ENCODE measurements at regions not wholly inside any gene's neighbourhood (a gene's known extent, or its start where the extent isn't known, plus 50 kb on each side); places are given as distances from the start of the nearest gene placed in this dataset.

DNA sequence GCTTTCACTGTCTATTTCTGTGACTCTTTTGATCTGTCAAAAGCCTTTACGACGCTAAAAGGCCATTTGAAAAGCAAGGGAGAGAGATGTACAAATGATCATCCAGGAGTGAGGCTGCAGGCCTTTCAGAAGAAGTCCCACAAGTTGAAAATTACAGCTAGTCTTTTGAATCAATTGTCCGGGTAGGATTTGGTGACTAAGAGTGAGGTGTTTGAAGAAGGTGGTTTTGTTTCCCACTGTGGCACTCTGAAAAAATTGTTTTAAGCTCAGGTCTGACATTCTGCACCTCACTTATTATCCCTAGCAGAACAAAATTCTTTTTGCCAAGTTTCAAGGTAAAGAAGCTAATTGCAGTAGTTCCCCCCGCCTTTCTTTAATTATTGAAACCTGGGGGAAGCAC lies 50.8 kb upstream of the TMEM108 start:
- no peak for DNase-seq (ENCODE audit: low read depth)
- H3K4me3 ChIP-seq (ENCODE audit: low read depth, low read length), result no peak overlapping the region
- TF ChIP-seq, protein P1, sequence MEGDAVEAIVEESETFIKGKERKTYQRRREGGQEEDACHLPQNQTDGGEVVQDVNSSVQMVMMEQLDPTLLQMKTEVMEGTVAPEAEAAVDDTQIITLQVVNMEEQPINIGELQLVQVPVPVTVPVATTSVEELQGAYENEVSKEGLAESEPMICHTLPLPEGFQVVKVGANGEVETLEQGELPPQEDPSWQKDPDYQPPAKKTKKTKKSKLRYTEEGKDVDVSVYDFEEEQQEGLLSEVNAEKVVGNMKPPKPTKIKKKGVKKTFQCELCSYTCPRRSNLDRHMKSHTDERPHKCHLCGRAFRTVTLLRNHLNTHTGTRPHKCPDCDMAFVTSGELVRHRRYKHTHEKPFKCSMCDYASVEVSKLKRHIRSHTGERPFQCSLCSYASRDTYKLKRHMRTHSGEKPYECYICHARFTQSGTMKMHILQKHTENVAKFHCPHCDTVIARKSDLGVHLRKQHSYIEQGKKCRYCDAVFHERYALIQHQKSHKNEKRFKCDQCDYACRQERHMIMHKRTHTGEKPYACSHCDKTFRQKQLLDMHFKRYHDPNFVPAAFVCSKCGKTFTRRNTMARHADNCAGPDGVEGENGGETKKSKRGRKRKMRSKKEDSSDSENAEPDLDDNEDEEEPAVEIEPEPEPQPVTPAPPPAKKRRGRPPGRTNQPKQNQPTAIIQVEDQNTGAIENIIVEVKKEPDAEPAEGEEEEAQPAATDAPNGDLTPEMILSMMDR (IDR thresholded peaks at IDR 0.05; ENCODE audit: low read depth, low read length), result no peak
- TF ChIP-seq MYC (IDR thresholded peaks at IDR 0.05; ENCODE audit: low read depth, low read length) (no peak), POLR2A (IDR thresholded peaks at IDR 0.05; ENCODE audit: extremely low read depth, insufficient read length) (no peak), MAX (IDR thresholded peaks at IDR 0.05; ENCODE audit: low read depth, low read length) (no peak)

DNA sequence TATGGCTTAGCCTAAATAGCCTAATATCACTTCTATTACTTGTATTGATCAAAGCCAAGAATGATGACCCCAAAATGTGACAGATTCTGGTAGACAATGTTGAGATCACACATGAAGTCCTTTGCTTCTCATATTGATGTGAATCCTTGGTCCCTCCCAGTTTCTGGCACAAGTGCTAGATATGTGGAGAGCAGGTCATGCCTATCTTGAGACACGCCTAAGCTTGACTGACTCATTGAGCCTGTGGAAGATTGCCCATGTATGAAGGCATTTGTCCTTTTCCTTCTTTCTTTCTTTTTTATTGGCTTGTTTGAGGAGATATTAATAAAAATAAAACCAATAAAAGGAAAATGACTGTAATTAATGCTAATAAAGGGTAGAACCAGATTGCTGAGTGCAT lies 54.0 kb upstream of the TMEM108 start:
- TF ChIP-seq MAX (IDR thresholded peaks at IDR 0.05; ENCODE audit: low read depth, low read length), result no peak
- TF ChIP-seq, protein P1 (IDR thresholded peaks at IDR 0.05; ENCODE audit: low read depth, low read length), result no peak
- DNase-seq (ENCODE audit: low read depth), result no peak
- H3K4me3 ChIP-seq (ENCODE audit: low read depth, low read length), result no peak overlapping the region

DNA sequence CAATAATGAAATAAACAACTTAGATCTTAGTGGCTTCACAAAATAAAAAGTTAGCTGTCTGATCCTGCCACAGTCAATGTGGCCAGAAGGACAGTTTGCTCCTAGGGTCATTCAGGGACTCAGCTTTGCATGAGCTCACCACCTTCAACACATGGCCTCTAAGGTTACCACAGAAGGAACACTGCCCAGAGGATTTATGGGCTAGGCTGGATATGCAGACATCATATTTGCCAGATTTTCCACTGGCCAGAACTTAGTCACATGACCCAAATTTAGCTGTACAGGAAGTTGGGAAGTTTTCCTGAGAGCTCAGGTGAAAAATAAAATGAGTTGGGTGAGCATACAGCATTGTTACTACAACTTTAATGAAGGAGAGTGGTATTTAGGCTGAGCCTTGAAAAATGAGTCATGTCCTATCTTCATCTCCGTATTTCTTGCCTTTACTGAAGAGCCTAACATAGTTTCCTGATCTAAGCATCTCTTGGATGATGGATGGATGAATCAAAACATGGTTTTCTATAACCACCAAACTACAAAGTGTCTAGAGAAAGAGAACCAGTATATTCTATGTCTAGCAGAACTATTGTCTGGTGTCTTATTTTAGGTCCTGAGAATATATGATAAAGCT lies 54.9 kb upstream of the TMEM108 start:
- no peak for DNase-seq (ENCODE audit: low read depth)
- H3K4me3 ChIP-seq (ENCODE audit: low read depth, low read length), result no peak overlapping the region
- TF ChIP-seq MYC (IDR thresholded peaks at IDR 0.05; ENCODE audit: low read depth, low read length) (no peak), MAX (IDR thresholded peaks at IDR 0.05; ENCODE audit: low read depth, low read length) (no peak), POLR2A (IDR thresholded peaks at IDR 0.05; ENCODE audit: extremely low read depth, insufficient read length) (no peak)
- TF ChIP-seq, protein P1 (IDR thresholded peaks at IDR 0.05; ENCODE audit: low read depth, low read length), result no peak

DNA sequence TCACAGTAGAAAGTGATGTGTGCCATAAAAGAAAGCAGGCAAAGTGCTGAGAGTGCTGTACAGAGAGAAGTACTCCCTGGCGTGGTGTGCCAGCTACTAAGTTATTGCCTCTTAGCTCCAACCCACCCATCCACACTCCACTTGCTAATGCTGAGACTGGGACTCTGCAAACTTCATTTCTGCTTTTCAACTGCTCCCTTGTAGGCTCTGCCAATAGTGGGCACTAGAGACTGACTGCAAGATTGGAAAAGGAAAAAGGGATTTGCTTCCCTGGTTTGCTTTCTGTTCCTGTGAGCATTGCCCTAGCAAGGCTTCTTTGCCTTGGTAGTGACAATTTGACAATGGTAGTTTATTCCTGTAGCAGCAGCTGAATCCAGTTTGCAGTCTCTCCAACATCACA lies 56.5 kb upstream of the TMEM108 start:
- H3K4me3 ChIP-seq (ENCODE audit: low read depth, low read length), result no peak overlapping the region
- TF ChIP-seq MAX (IDR thresholded peaks at IDR 0.05; ENCODE audit: low read depth, low read length), result no peak
- TF ChIP-seq, protein P1 (IDR thresholded peaks at IDR 0.05; ENCODE audit: low read depth, low read length), result no peak
- no peak for TF ChIP-seq MYC (IDR thresholded peaks at IDR 0.05; ENCODE audit: low read depth, low read length)
- no peak for TF ChIP-seq POLR2A (IDR thresholded peaks at IDR 0.05; ENCODE audit: extremely low read depth, insufficient read length)
- no peak for DNase-seq (ENCODE audit: low read depth)

- DNase-seq (ENCODE audit: low read depth), result no peak
- no peak for TF ChIP-seq POLR2A (IDR thresholded peaks at IDR 0.05; ENCODE audit: extremely low read depth, insufficient read length)
- no peak for TF ChIP-seq MAX (IDR thresholded peaks at IDR 0.05; ENCODE audit: low read depth, low read length)
- TF ChIP-seq MYC (IDR thresholded peaks at IDR 0.05; ENCODE audit: low read depth, low read length), result no peak
- TF ChIP-seq, protein P1 (IDR thresholded peaks at IDR 0.05; ENCODE audit: low read depth, low read length), result no peak
- no peak overlapping the region for H3K4me3 ChIP-seq (ENCODE audit: low read depth, low read length)
These were observed 58.1 kb upstream of the TMEM108 start for GRCh38 chr3:132980102-132980501.
